ENCODE measurements at regions not wholly inside any gene's neighbourhood (a gene's known extent, or its start where the extent isn't known, plus 50 kb on each side); places are given as distances from the start of the nearest gene placed in this dataset.

GRCh38 chr15:61415617-61416120 lies 186.6 kb upstream of the RORA start:
- Histone ChIP-seq H3K27me3 (ENCODE audit: control insufficient read depth in 2 of 2, insufficient read depth in 2 of 2, low read length in 2 of 2) (no peaks in the 10 kb centered on the region), H3K4me2 (ENCODE audit: insufficient read depth, low read length) (no peak overlapping the region), H3K9me1 (ENCODE audit: control insufficient read depth, insufficient read depth, low read length) (no peaks in the 10 kb centered on the region), H3K36me3 (ENCODE audit: control insufficient read depth, insufficient read depth, low read length) (no peaks in the 10 kb centered on the region), H3K27ac (ENCODE audit: extremely low read depth, low read depth, low read length) (no peak overlapping the region), H3K9me3 (replicated peaks; ENCODE audit: control insufficient read depth, insufficient read depth, low read depth, low read length) (no peaks in the 10 kb centered on the region), H3K4me1 (replicated peaks in 1 of 2; ENCODE audit: control insufficient read depth in 2 of 2, insufficient read depth in 2 of 2, low read length in 2 of 2) (no peaks in the 10 kb centered on the region), H3K79me2 (ENCODE audit: control insufficient read depth, insufficient read depth, low read length) (no peaks in the 10 kb centered on the region), H3K4me3 (no peak overlapping the region), H3K9ac (ENCODE audit: insufficient read depth in 1 of 2, low read depth in 2 of 2, low read length in 2 of 2) (no peak overlapping the region), H2AFZ (ENCODE audit: low read depth, low read length) (no peak overlapping the region), H4K20me1 (replicated peaks; ENCODE audit: control insufficient read depth, insufficient read depth, low read length) (no peaks in the 10 kb centered on the region)
- ChIA-PET CTCF (ENCODE audit: low intra/inter-chr PET ratio) (no interaction called here), POLR2A (interaction anchor here (0.8 kb wide), 1 partner anchor 11 kb away, joined by 4 read pairs; no protein-coding TSS in a partner anchor)
- in situ Hi-C loops (cut with MboI) (no loop called here), intact Hi-C loops (cut with micrococcal nuclease) (no loop called here)
- DNase-seq (ENCODE audit: extremely low read depth in 1 of 4, low spot score in 3 of 4) (no peak), ATAC-seq (no peak), FAIRE-seq (no peak)
- 3% methylated on average over 2 of the region's 2 CpGs for WGBS (ENCODE audit: insufficient coverage, low coverage, missing lambda C conversion rate)
- no TSS peak for BruUV-seq (replicated peaks)
- no peak for TF ChIP-seq TGIF2 (CRISPR knock-in tag; IDR thresholded peaks at IDR 0.05)
- no peak for TF ChIP-seq CHD7 (IDR thresholded peaks at IDR 0.05; ENCODE audit: low read depth, low read length)
- no peak for TF ChIP-seq PKNOX1 (IDR thresholded peaks at IDR 0.05)
- no peak for TF ChIP-seq NRF1 (conservative IDR thresholded peaks at IDR 0.05 in 1 of 2, IDR thresholded peaks at IDR 0.05 in 1 of 2)
- no peak for TF ChIP-seq SAFB (IDR thresholded peaks at IDR 0.05; ENCODE audit: borderline replicate concordance, low read depth, low read length)
- TF ChIP-seq MLX (CRISPR knock-in tag; conservative IDR thresholded peaks at IDR 0.05): no peak
- no peak for TF ChIP-seq SMARCA4 (IDR thresholded peaks at IDR 0.05)
- no peak for TF ChIP-seq ZNF280A (IDR thresholded peaks at IDR 0.05; ENCODE audit: low read depth, partially characterized antibody)

Data from K562 (cell line).